ENCODE measurements at regions not wholly inside any gene's neighbourhood (a gene's known extent, or its start where the extent isn't known, plus 50 kb on each side); places are given as distances from the start of the nearest gene placed in this dataset.
"Not testable (repeated sequence)": the region's sequence is repeated elsewhere in the genome, so short reads cannot be mapped to it uniquely, and the experiment has no call there.

DNA sequence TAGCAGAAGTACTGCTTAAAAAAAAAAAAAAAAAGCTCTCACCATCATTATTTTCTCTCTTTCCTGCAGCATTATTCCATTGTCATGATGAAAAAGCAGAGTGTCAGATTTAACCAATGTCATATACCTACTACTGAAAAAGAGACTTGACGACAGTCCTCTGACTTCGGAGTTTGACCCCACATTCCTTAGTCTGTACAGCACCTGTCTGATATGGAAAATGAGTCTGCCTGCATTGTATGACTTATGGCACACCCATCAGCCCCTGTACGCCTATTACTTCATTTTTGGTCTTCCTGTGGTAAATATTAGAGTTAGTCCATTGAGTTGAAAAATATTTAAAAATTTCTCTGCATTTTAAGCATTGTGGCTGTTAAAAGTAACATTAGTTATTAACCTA is 54.5 kb upstream of the NOX4 start:
- DNase-seq, result no peak

DNA sequence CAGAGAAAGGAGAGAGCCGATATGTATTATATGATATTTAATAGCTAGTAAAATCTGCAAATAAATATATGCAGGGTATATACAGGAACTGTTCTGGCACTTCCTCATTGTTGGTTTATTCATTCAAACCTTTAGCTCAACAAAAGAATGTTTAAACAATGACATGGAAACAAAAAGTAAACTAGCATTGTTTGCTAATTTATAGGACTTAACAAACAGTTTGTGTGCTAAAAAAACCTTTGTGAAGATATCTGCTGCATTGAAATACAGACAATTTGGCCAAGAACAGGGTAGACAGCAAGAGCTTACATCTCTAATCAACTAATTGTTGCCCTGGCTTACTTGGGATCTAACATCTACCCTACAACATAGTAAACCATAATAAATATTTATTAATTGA is 64.6 kb upstream of the NOX4 start:
- not testable (repeated sequence) for DNase-seq

DNA sequence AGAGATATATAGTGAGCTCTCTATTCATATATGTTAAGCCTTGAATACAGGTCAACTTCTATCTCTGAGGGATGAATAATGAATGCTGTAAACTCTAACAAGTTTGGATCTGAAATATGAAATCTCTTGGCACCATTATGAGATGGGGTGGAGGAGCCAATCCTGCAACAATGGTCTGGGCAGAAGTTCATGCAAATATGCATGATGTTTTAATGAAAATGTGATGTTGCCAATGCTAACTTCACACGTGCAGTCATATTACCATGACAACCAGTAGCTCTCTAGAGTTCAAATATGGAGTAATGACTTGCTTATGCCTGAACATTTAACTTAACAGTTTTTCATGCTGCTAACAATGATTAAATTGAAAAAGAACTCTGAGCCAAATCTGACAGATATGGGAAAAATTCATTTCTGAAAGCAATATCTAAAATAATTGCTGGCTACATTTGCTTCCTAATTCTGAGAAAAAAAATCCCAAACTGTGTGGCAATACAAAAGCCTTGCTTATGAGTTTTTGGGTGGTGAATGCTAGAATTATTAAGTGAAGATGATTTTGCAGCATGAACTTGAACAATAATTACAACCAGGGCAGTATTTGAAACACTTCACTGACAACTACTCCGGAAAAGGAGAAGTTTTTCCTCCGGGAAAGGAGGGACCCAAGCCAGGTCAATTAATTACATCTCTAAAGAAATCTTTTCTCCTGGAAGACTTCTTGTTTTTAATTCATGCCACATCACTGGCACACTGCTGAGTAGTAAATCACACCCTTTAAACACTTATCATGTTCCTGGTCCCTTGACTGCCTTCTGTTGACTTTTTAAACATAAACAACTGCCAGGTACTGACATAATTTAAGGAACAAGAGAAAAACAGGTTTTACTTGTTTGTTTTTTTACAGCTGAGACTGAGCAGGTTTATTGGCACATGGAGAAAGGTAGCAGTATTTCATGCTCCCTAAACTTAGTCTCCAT is 65.8 kb upstream of the NOX4 start:
- not testable (repeated sequence) for DNase-seq

- DNase-seq, result not testable (repeated sequence)
Measured at GRCh38 chr11:89560598-89560997, 69.4 kb upstream of the NOX4 start.

DNA sequence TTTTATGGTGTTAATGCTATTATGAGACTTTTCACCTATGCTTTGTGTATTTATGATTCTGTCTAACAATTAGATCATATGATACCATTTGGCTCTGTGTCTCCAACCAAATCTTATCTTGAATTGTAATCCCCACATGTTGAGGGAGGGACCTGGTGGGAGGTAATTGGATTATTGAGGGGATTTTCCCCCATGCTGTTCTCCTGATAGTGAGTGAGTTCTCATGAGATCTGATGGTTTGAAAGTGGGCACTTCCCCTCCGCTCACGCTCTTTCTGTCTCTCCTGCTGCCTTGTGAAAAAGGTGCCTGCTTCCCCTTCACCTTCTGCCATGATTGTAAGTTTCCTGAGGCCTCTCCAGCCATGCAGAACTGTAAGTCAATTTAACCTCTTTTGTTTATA is 71.6 kb upstream of the NOX4 start:
- not testable (repeated sequence) for DNase-seq

DNA sequence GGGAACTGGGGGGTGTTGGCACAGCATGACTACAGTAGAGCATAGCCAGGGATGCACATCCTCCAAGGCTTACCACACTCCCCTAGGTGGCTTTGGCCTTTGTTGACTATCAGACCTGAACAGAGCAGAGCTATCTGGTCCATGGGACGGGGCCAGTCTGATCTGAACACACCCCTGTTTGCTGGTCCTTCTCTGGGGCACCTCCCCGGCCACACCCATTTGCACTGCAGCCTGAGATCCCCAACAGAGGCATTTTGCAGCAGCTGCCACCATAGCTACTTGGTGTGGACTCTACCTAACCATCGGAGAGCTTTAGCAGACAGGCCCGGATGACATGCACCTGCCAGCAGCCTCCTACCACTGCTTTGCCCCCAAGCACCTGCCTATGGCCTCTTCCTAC is 75.8 kb upstream of the NOX4 start:
- no peak for DNase-seq

DNA sequence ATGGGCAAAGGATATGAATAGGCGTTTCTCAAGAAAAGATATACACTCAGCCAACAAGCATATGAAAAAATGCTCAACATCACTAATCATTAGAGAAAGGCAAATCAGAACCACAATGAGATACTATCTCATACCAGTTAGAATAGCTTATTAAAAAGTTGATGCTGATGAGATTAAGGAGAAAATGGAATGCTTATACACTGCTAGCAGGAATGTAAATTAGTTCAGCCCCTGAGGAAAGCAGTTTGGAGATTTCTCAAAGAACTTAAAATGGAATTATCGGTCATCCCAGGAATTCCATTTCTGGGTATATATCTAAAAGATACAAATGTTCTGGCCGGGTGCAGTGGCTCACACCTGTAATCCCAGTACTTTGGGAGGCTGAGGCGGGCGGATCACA is 78.2 kb upstream of the NOX4 start:
- DNase-seq, result not testable (repeated sequence)

- DNase-seq, result not testable (repeated sequence)
Measured at GRCh38 chr11:89571706-89572105, 80.5 kb upstream of the NOX4 start.

- DNase-seq, result not testable (repeated sequence)
Measured at GRCh38 chr11:89575846-89576245, 84.7 kb upstream of the NOX4 start.

- not testable (repeated sequence) for DNase-seq
Measured at GRCh38 chr11:89577428-89577827, 86.3 kb upstream of the NOX4 start.

DNA sequence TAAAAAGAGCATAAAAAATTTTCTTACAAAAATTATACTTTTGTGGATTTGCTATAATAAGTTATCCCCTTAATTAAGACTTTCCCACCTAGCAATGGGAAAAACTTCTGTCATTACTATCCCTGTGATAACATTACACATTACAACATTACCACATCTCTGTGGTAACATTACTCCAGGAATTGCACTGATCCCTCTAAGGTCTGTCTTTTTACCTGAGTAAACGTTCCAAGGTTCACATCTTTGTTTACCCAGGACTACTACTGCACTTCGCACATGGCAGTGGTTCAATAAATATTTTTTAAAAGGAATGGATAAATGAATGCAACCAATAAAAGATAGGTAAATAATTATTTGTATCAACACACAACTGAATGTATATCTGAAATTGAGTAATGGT is 92.4 kb upstream of the NOX4 start:
- DNase-seq, result no peak

DNA sequence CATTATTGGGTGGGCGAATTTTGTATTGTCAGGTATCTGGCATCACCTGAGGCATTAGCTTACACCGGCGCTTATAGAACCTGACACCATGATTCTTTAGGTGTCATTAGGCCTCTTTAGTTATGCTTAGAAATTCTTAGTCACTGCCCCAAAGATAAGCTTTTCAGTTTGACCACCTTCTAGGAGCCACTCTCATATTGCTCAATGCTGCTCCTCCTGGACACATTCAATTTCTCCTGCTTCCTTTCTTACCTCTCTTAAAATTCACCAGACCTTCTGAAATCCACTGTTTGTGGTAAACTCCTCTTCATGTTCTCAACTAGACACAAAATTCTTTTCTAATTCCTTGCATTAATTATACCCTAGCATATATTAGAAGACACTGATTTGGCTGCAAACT is 93.9 kb upstream of the NOX4 start:
- not testable (repeated sequence) for DNase-seq

DNA sequence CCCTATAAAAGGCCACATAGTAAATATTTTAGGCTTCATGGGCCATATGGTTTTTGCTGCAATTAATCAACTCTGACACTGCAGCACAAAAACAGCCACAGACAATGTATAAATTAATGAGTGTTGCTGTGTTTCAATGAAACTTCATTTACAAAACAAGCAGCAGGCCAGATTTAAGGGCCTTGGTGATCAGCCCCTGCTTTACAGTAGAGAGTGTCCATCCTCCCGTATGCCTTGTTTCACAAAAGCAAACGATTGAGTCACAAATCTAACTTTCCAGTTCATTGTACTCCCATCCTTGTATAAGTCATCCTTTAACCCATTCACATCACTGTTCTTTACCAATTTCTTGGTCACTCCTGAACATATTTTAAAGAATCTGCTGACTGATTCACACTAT is 94.3 kb upstream of the NOX4 start:
- DNase-seq, result not testable (repeated sequence)

GRCh38 chr11:89589413-89589812 is 98.2 kb upstream of the NOX4 start:
- DNase-seq, result not testable (repeated sequence)

DNA sequence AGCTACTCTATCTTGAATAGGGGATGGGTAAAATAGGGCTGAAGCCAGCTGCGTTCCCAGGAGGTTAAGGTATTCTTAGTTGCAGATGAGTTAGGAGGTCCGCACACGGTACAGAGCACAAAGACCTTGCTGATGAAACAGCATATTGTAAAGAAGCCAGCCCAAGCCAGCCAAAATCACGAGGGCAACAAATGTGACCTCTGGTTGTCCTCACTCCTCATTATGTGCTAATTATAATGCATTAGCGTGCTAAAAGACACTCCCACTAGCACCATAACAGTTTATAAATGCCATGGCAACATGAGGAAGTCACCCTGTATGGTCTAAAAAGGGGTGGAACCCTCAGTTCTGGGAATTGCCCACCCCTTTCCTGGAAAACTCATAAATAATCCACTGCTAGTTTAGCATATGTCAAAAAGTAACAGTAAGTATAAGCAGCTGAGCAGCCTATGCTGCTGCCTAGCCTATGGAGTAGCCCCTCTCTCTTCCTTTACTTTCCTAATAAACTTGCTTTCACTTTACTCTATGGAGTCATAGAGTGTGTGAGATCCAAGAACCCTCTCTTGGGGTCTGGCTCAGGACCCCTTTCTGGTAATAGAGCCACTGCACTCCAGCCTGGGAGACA is 98.9 kb upstream of the NOX4 start:
- DNase-seq, result not testable (repeated sequence)

DNA sequence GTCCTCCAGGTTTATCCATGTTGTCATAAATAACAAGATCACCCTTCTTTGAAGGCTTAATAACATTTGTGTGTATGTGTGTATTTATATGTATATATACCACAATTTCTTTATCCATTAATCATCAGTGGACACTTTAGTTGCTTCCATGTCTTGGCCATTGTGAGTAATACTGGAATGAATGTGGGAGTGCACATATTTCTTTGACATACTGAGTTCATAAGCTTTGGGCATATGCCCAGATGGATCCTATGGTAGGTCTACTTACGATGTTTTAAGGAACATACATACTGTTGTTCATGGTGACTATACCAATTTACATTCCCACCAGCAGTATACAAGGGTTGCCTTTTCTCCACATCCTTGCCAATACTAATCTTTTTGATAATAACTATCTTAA is 108.8 kb upstream of the TRIM77 start:
- DNase-seq, result peak; percentile 77

DNA sequence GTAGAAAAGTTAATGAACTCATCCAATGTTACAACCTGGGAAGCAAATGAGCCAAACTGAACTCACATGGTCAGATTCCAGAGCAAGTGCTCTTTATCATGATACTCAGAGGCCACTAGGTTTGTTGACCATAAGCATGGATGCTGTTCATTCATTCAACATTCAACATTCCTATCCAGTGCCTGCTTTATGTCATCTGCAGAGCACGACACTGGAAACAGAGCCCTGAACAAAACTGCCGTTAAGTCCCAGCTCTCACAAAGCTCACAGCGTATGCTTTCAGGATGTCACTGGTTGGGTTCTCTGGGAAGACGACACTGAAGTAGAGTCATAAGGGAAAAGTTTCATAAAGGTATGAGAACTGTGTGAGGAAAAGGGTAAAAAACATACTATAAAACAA is 105.8 kb upstream of the TRIM77 start:
- DNase-seq, result no peak

GRCh38 chr11:89606845-89607244 is 103.3 kb upstream of the TRIM77 start:
- peak; percentile 67 for DNase-seq

DNA sequence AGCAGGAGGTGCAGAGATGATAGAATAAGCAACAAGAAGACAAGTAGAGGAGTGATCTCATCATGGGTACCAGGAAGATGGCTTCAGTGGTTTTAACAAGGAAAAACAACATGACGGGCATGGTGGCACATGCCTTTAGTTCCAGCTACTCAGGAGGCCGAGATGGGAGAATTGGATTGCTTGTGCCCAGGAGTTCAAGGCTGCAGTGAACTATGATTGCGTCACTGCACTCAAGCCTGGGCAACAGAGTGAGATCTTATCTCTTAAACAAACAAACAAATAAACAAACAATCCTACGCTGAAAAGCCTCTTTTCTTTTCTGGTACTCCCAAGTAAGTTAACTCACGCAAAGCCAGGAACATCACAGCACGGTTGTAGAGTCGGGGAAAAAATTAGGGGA is 102.6 kb upstream of the TRIM77 start:
- DNase-seq, result peak; percentile 15

- no peak for DNase-seq
Measured at GRCh38 chr11:89608234-89608966, 101.7 kb upstream of the TRIM77 start.

DNA sequence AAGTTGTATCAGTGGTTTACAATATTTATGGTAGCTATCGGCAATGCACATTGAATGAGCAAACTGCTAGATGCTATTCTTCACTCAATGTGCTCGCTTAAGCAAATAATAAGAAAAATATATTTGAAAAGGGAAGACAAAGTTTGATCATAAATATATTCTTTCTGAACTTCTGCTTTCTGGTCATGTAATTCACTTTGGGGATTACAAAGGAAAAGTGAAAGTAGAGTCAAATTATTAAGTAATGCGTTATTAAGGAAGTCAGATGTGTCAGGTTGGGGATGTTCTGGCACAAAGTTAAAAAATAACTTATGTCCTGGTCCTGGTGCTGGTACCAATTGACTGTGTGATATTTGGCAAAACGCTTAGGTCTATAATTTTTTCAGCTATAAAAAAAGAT is 98.0 kb upstream of the TRIM77 start:
- no peak for DNase-seq

- DNase-seq, result no peak
Measured at GRCh38 chr11:89613911-89614310, 96.2 kb upstream of the TRIM77 start.

- DNase-seq, result peak; percentile 6
Measured at GRCh38 chr11:89614428-89614827, 95.7 kb upstream of the TRIM77 start.

Data from EL (cell line).